Pancreas (tissue), 10 donors: ENCODE measurements at regions not wholly inside any gene's neighbourhood (a gene's known extent, or its start where the extent isn't known, plus 50 kb on each side); places are given as distances from the start of the nearest gene placed in this dataset.
A peak's percentile ranks its signal among the peaks of the same experiment; 100 is the strongest.

Source experiments
- ATAC-seq, 4 donors: fragments of 200-7000 bp; cut with Tn5 transposase; one replicate each; pipeline versions ENCODE4 v1.8.0 to v1.9.1; 2020; ENCODE audit warnings: mild to moderate bottlenecking in 4 of 4, moderate library complexity in 4 of 4
- DNase-seq, 6 donors: peaks; one replicate each; pipeline ENCODE4 v3.0.0-alpha.2; 2020
- FAIRE-seq: peaks from 2 replicates; lab custom pipeline; 2012; peaks lifted over from hg19 to GRCh38; lab: Jason Lieb, UNC
- H3K27ac ChIP-seq, 4 donors: fragments of 200-600 bp; sonication (generic); 1 replicate in 3 of 4; 2 replicates in 1 of 4; pipeline versions ENCODE4 v1.5.0 to v1.8.0; 2020
- H3K27me3 ChIP-seq, 4 donors: fragments of 200-600 bp; one replicate each; pipeline ENCODE4 v1.8.0; 2021
- H3K36me3 ChIP-seq, 3 donors: fragments of 200-600 bp; sonication (generic) in 1 of 3; one replicate each; pipeline versions ENCODE4 v1.5.0 to v1.8.0; 2020 to 2021
- H3K4me1 ChIP-seq, 3 donors: fragments of 200-600 bp; one replicate each; pipeline ENCODE4 v1.8.0; 2021
- H3K4me3 ChIP-seq, 4 donors: fragments of 200-600 bp; sonication (generic) in 2 of 4; one replicate each; pipeline versions ENCODE4 v1.5.0 to v1.8.0; 2020 to 2021
- H3K9me3 ChIP-seq, 4 donors: fragments of 200-600 bp; one replicate each; pipeline ENCODE4 v1.8.0; 2021
- CTCF ChIP-seq, 4 donors: fragments of 200-600 bp; sonication (generic) in 3 of 4; IDR thresholded peaks; one replicate each; pipeline versions ENCODE4 v1.5.0 to v1.8.0; 2021; ENCODE audit warnings: antibody characterized with exemption in 4 of 4
- WGBS, 2 donors: extraction: QIAGEN DNeasy Blood & Tissue Kit; methylation state at CpG; one replicate each; pipeline ENCODE4 v1.1.7; 2013; 5-methylcytosine and 5-hydroxymethylcytosine counted together
- intact Hi-C, 3 donors: fragments of 100-400 bp; cut with DNase I; formaldehyde crosslinking; loops; one replicate each; pipeline versions ENCODE4 v1.11.1 to v1.14.2; 2022
- donor health status: healthy with polysubstance abuse.
- donor health status: DM: no; HTN: no; CAD: no; lungs with moderate emphysema.
- donor health status: DM: no; HTN: no; CAD: no.
- donor health status: control.
- donor health status: control.
- donor health status: Bipolar disorder and iron deficiency.
- donor health status: DM: yes; HTN: yes; CAD: no.
- donor health status: DM: no; HTN: no; CAD: no.
- donor health status: DM: no; HTN: no; CAD: no.
- donor health status: DM: yes; HTN: yes; CAD: no.

- H3K36me3 ChIP-seq = no peaks in the 10 kb centered on the region
- H3K4me3 ChIP-seq = no peak overlapping the region
- WGBS, 2 donors = 91 to 92% methylated on average over 2 of the region's 2 CpGs
- intact Hi-C loops = no loop called here
- ATAC-seq (no peak), FAIRE-seq (no peak), DNase-seq (no peak)
- no peak overlapping the region for H3K27ac ChIP-seq
- H3K4me1 ChIP-seq = no peaks in the 10 kb centered on the region
- H3K27me3 ChIP-seq = no peaks in the 10 kb centered on the region
- H3K9me3 ChIP-seq = no peaks in the 10 kb centered on the region
- TF ChIP-seq CTCF (IDR thresholded peaks at IDR 0.05) = no peak
These were observed 51.3 kb upstream of the CNKSR3 start for GRCh38 chr6:154561750-154562149.

- H3K4me3 ChIP-seq = no peak overlapping the region
- FAIRE-seq = no peak
- no peak overlapping the region for H3K27ac ChIP-seq
- 97% methylated on average over 5 of the region's 5 CpGs for WGBS, 2 donors
- no peak for ATAC-seq
- DNase-seq = no peak
- intact Hi-C loops = no loop called here
- H3K27me3 ChIP-seq = no peaks in the 10 kb centered on the region
- no peaks in the 10 kb centered on the region for H3K36me3 ChIP-seq
- H3K9me3 ChIP-seq = no peaks in the 10 kb centered on the region
- H3K4me1 ChIP-seq = peaks cover 0 to 5% (median 5%) of the 10 kb centered on the region in 3 donors
- no peak for TF ChIP-seq CTCF (IDR thresholded peaks at IDR 0.05)
These were observed 54.8 kb upstream of the CNKSR3 start for GRCh38 chr6:154565331-154565730.

- Histone ChIP-seq H3K36me3 (no peaks in the 10 kb centered on the region), H3K27me3 (no peaks in the 10 kb centered on the region), H3K9me3 (no peaks in the 10 kb centered on the region), H3K4me3 (no peak overlapping the region), H3K27ac (no peak overlapping the region), H3K4me1 (peaks cover 0 to 5% (median 5%) of the 10 kb centered on the region in 3 donors)
- TF ChIP-seq CTCF (IDR thresholded peaks at IDR 0.05) = no peak
- no peak for FAIRE-seq
- intact Hi-C loops = no loop called here
- ATAC-seq = no peak
- 94 to 96% methylated on average over 2 of the region's 2 CpGs for WGBS, 2 donors
- DNase-seq = no peak
These were observed 56.4 kb upstream of the CNKSR3 start for GRCh38 chr6:154566866-154567265.

- DNase-seq (no peak), ATAC-seq (no peak), FAIRE-seq (peak; percentile 60)
- intact Hi-C loops = no loop called here
- Histone ChIP-seq H3K27me3 (no peaks in the 10 kb centered on the region), H3K4me1 (peaks cover 0 to 5% (median 5%) of the 10 kb centered on the region in 3 donors), H3K9me3 (no peaks in the 10 kb centered on the region), H3K4me3 (no peak overlapping the region), H3K36me3 (no peaks in the 10 kb centered on the region), H3K27ac (no peak overlapping the region)
- no peak for TF ChIP-seq CTCF (IDR thresholded peaks at IDR 0.05)
- whole genome bisulfite sequencing, 2 donors = 64 to 67% methylated on average over 6 of the region's 6 CpGs
These were observed 57.3 kb upstream of the CNKSR3 start for GRCh38 chr6:154567695-154568220.

GRCh38 chr6:154569156-154569862, 58.8 kb upstream of the CNKSR3 start:
- no peak overlapping the region for H3K27ac ChIP-seq
- ATAC-seq = peak; percentile 66 to 86 (median 74)
- peaks cover 0 to 5% (median 5%) of the 10 kb centered on the region in 3 donors for H3K4me1 ChIP-seq
- intact Hi-C loops = no loop called here
- H3K36me3 ChIP-seq = no peaks in the 10 kb centered on the region
- no peak for TF ChIP-seq CTCF (IDR thresholded peaks at IDR 0.05)
- no peak for FAIRE-seq
- WGBS, 2 donors = 12 to 17% methylated on average over 3 of the region's 3 CpGs
- H3K27me3 ChIP-seq = no peaks in the 10 kb centered on the region
- no peaks in the 10 kb centered on the region for H3K9me3 ChIP-seq
- DNase-seq = no peak
- H3K4me3 ChIP-seq = no peak overlapping the region
